GM18520 (cell line): ENCODE measurements at regions not wholly inside any gene's neighbourhood (a gene's known extent, or its start where the extent isn't known, plus 50 kb on each side); places are given as distances from the start of the nearest gene placed in this dataset.

Source experiments
- ATAC-seq: cut with Tn5 transposase; IDR thresholded peaks from one replicate; pipeline ENCODE4 v1.9.1; 2021; ENCODE audit not compliant: unreplicated experiment

DNA sequence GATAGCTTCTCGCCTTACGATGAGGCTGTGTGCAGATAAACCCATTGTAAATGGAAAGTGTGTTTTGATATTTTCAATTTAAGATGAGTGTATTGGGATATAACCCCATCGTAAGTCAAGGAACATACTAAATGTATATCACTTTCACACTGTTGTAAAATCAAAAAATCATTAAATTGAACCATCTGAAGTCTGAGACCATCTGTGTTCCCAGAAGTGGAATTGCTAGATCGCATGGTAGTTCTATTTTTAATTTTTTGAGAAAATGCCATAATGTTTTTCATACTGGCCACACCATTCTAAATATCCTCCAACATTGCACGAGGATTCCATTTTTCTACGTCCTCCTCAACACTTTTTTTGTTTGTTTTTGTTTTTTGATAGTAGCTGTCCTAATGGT, 209.1 kb upstream of the MTPN start:
- ATAC-seq: no peak

DNA sequence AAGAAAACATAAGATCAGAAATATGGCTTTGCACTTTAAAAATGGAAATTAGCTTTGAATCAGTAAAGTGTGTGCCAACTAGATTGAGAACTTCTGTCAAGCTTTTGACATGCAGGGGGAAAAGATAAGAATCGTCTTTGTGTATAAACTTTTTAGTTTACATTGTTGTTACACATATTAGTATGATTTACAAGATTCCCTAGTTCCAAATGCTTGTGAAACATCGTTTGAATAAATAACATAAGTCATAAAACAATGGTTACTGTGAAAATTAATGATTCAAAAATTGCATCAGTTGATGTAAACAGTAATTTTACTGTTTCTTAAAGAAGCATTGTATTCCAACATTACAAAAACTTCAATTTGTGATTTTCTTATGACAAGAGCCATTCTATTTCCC, 207.6 kb upstream of the MTPN start:
- no peak for ATAC-seq

DNA sequence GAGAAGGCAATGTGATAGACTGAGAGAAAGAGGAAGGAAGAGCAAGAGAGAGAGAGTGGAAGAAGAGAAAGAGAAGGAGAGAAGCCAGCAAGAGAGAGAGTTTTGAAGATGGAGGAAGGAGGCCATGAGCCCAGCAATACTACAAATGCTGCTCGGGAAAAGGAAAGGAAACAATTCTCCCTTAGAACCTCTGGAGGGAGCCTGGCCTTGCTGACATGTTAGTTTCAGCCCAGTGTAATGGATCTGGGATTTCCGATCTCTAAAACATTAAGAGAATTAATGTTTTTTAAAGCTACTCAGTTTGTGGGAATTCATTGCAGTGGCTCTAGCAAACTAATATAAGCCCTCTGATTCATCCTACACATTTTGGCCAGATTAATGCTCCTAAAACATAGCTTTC, 206.8 kb upstream of the MTPN start:
- ATAC-seq: no peak

DNA sequence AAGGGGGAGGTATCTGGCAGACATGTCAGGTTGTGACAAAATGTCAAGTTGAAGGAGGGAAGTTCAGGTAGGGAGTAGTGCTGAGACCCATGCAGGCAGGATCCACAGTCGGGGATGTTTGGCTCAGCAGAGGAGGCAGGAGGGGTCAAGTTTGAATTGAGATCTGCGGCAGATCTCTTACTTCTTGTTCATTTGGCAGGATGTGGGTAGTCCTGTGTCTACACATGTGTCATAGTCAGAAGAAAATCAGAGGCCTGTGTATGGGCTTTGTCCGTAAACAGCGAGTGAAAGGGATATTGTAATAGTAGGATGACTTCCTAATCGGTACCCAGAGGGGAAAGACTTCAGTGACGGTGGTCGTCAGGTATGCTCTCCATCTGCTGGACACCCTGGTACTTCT, 203.8 kb upstream of the MTPN start:
- ATAC-seq: no peak

DNA sequence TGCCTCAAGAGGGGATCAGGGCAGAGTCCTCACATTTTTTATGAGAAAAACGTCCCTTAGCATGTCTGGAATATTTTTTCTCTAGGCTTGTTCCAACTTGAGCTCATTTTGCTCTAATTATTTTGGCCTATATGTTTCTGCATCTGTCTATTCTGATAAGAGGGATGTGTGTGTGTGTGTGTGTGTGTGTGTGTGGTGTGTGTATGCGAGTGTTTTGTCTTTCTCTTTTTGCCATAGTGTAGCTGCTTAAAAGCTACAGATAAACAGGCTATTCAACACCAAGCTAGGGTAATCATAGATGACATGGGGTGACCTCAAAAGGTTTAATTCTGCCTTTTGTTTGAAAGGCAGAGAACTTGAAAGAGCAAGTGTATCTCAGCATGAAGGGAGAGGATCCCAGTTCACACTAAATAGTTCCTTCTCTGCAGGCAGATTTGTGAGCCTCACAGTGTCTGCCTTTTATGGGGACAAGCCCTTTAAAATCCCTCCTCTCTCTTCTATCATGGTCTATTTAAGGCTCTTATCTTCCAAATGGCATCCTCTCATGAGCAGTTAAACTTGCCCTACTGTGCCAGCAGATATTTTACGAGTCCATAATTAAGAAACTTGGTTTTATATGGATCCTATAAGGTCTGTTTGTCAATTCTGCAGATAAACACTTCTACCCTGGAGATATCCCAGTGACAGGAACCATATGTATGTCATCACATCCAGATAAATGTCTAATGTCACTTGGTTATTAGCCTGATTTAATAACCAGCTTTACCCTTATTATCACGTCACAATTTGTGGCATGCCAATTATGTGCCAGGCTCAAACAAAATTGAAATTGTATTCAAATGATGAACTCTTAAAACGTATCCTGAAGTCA, 202.9 kb upstream of the MTPN start:
- no peak for ATAC-seq

DNA sequence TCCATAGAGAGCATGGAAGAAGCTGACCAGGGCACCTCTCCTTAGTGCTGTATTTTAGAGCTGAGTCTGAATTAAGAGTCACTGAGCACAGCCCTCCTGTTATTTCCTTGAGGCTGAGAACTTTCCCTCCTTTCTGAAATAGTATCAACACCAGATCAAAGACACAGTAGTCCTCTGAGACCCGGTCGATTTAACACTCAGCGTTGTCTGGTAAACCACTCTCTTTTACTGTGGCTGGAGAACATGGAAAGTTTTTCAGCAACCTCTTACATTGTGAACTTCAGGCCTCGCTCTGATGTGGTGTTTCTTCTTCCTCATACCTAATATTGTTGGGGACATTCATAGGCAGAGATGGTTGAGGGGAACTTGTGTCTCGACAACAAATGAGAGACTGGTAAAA, 202.0 kb upstream of the MTPN start:
- no peak for ATAC-seq

DNA sequence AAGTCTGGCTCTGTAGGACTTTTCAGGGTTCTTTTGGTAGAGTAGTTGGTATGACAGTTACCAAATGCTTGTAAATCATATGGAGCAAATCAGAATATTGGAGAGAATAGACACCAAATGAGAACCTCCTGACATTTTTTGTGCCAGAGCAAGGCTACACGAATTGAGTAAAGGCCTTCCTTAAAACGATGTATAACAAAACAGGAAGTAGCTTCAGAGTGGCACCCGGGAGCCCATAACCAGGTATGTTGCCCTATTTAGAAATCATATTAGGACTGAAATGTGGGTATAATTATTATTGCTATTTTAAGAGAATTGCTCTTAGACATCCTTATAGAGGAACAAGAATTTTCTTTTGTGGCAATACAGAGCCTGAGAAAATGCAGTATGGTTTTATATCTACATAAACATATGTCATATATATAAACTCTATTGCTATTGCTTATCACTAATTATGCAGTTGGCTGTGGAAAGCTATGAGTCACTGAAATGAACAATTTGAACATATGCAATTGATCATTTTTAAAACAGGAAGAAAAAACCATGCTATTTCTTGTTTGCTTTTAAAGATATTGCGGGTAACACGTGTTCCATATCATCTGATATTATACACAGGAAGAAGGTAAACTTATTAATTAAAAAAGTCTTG, 197.4 kb upstream of the MTPN start:
- ATAC-seq: no peak

DNA sequence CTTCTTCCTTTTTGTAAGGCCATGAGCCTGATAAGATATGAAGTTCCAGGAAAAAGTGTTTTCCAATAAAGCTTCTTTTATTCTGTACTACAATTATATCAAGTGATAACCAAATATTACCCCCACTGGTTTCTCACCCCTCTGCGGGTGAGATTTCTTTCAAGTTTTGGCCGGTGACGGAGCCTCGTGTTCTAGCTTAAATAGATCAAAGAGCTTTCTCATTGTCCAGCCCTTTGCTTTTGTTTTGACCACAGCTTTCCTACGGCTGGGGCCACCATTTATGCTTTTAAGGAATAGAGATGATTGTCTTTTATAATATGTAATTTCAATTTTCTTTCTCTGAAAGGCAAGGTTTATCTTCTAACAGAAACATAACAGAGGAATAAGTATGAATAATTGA, 196.7 kb upstream of the MTPN start:
- ATAC-seq: no peak

DNA sequence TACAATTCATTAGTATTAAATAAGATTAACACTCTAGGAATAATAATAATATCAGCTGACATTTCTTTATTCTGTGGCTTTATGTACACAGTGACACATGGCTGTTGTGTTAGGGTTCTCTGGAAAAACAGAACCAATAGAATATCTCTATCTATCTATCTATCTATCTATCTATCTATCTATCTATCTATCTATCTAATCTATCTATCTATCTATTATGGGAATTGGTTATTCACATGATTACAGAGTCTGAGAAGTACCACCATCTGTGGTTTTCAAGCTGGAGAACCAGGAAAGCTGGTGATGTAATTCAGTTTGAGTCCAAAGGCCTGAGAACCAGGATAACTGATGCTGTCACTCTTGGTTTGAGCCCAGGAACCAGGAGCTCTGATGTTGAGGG, 194.1 kb upstream of the MTPN start:
- no peak for ATAC-seq

DNA sequence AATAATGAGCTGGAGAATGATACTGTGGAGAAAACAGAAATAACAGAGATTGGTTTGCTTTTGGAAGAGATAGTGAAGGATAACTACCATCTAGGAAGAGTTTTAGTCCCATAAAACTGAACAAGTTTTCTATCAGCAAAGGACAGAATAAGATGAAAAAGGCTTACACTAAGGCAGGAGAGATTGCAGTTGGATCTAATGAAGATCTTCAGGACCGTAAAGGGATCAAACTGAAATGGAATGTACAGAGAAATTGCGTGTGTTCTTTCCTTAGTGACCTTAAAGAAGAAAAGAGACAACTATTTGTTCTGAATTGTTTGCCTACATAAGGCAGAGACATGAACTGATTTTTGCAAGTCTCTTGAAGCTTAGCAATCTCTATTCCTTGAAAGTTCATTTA, 191.7 kb upstream of the MTPN start:
- no peak for ATAC-seq

DNA sequence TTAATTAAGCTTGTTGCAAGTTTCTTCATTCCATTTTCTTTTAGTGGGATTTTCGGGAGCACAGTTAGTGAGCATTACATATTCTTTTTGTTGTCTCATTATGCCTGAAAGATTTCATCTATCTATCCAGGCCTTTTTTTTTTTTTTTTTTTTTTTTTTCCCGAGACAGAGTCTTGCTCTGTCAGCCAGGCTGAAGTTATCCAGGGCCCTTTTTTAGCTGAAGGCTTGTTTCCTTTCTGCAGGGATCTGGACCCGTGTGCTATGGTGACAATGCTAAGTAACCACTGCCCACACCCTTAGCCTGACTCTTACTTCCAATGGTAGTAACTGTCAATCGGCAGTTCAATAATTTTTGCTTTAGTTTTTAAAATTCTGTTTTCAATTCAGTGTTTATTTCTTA, 190.8 kb upstream of the MTPN start:
- no peak for ATAC-seq

DNA sequence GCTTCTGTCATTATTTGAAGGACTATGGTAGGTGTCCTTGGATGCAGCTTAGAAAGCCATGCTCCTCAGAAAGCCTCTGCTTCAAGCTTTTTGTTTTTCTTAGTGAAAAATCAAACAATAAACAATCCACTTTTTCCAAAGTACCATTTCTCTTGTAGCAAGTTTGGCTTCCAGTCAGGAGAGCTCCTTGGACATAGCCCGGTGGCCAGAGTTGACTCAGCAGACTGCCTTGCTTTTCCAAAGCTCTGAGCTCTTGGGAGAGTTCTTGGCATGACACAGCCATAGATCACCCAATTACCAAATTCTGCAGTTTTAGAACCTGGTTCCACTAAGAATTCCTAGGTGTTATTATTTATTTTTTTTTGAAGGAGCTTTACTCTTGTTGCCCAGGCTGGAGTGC, 189.4 kb upstream of the MTPN start:
- ATAC-seq: no peak

DNA sequence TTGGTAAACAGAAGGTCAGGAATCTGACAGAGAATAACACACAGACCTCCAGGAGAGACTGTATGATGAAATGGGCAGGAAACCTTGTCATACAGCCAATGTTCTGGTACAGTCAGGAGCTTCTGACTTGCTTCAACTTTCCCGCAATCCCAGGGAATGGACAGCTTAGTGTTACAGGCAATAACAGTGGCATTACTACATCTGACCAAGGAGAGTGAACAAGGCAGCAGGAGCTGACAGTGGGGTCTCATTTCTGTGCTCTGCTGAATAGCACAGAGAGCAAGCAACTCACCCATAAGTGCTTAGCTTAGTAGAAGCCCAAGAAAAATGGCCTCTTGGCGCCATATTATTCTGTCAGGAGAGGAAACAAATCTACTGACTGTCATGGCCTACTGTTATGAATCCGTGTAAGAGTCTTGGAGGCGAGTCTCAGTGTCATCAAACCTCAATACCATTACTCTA, 186.2 kb upstream of the MTPN start:
- no peak for ATAC-seq

DNA sequence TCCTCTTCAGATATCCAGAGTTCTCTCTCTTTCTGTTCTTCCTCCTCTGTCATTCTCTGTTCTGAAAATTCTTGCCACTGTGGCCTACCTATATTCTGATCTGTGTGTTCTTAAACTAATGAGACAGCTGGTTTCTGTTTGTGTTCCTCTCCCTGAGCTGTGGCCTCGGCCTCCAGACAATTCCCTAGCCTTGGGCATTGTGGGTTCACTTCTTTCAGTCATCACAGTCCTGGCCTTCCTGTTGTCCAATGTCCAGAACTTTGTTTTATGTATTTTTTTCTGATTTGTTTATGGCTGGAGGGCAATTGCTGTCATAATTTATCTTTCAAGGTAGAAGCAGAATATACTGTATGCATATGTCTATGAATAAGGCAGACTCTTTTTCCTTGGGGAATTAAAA, 173.2 kb upstream of the MTPN start:
- no peak for ATAC-seq

DNA sequence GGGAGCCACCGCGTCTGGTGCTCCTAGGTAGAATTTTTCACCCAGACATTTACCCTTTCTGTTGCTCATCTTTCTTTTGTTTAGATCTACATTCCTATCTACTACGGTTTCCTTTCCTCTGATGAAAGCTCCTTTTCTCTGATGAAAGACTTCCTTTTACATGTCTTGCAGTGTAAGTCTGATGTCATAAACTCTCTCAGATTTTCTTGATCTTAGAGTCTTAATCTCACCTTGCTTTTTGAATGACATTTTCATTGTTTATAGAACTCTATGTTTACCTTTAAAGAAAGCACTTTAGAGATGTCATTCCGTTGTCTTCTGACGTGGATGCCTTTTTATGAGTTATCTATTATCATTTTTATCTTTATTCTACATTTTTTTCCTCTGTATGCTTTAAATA, 171.8 kb upstream of the MTPN start:
- no peak for ATAC-seq

DNA sequence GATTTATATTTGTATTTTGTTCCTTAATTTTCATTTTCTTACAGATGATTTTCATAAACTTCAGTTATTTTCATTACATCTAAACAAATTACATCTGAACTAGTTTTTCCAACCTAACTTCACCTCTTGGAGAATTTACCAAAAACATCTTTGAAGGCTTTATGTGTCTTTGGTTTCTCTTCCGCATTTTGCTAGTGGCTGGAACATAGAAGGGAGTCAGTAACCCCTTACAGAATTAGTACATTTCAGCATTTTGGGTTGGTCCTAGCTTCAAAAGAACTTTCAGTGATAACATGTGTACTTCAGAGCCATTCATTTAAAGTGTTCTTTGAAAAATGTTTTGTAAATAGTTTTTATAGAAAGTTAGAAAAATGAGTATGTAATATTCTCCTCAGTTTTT, 169.8 kb upstream of the MTPN start:
- ATAC-seq: no peak

DNA sequence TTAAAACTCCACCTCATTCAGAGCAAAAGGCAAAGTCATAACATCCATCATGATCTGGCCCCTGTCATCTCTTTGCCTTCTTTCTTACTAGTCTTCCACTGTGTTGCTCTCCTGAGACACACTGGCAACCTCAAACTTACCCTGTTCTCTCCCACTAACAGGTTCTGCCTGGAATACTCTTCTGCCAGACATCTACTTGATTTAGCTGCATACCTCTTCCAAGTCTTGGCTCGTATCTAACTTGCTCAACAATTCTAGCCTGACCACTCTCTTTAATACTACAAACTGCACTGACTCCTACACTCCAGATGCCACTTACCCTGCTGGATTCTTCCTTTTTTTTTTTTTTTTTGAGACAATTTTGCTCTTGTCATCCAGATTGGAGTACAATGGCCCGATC, 167.0 kb upstream of the MTPN start:
- no peak for ATAC-seq

DNA sequence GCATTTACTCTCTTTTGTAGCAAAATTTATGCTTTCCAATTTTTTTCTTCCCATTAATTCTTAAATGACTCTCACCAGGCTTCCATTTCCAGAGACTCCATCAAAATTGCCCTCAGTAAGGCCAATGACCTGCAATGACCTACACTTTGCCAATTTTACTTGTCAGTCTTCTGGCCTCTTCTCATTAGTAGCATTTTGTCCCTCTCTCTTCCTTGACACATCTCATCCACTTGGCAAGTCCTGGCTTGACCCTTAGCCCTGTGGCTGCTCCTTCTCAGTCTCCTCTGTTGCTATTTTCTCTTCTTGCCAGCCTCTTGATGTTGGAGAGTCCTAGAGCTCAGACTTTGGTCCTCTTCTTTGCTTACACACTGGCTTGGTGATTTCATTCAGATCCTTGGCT, 166.1 kb upstream of the MTPN start:
- no peak for ATAC-seq

DNA sequence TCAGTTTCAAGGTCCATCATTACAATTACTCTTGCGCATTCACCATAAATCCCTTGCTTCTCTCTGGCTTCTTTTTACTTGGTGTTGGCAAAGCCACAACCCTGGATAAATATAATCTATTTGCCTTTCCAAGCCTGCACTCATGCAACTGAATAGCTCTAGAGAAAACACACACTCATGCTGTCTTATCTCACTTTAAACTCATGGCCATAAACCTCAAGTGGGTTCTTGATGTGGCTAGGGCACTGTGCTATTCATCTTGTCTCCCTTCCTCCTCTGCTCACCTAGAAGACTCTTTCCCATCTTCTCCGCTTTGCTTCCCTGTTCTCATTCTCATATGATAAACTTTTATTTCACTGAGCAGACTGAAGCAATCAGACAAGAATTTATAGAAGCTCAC, 165.4 kb upstream of the MTPN start:
- ATAC-seq: no peak

DNA sequence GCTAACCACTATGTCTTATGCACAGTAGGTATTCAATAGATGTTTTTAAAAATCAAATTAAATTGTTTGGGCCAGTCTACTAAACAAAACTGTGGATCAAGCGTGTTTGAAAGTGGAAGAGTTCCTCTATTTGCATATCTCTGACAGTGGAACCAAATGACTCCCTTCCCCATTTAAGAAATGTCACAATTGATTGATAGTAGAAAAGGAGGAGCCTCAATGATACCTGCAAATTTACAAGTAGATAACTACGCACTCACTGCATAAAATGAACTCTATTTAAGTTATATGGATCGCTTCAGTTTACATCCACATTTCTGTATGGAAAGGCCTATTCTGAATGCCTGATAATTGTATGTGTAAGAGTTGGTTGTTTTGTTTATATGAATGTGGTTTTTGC, 163.3 kb upstream of the MTPN start:
- no peak for ATAC-seq

DNA sequence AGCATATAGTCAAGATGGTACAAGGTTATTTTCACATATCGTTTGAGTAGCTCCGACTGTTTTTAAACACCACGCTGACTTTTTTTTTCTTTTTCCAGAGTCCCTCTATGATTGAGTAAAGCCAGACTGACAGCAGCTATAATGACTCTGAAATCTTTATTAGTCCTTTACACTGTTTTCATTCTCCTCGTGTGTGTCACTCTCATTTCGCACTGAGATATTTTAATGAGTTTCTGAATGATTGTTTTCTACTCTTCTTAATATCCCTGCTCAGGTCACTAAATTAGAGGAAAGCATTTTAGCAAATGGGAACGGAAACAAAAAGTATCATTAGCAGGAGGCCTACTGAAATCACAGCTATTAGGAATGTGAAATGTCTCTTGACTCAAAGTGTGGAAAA, 162.3 kb upstream of the MTPN start:
- ATAC-seq: no peak

DNA sequence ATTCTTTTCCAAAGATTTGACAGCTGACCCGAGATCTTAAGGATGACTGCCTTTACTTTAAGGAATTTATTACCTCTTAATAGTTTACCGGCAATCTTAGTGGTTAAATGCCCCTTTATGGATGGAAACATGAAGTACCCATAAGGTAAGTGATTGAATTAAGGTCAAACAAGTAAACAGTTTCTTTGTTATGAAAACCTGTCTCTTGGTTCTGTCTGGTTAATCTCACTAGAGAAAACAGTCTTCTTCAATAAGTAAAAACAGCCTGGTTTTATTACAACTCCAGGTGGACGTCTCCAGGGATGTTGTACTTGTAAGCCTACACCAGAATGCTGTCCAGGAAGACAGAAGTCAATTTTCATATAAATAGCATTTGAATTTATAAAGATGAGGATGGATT, 161.8 kb upstream of the MTPN start:
- no peak for ATAC-seq
